H9 (cell line): ENCODE measurements at regions not wholly inside any gene's neighbourhood (a gene's known extent, or its start where the extent isn't known, plus 50 kb on each side); places are given as distances from the start of the nearest gene placed in this dataset.

Source experiments
- DNase-seq: peaks from one replicate; pipeline ENCODE4 v3.0.0-alpha.2; 2017
- H2AFZ ChIP-seq: one replicate; pipeline ENCODE4 v1.6.1; 2013; ENCODE audit warnings: mild to moderate bottlenecking, low read length, control low read depth, moderate library complexity
- H2AK5ac ChIP-seq: 2 replicates; pipeline ENCODE4 v1.6.1; 2013; ENCODE audit warnings: low read length, control low read depth, mixed read lengths; ENCODE audit not compliant: insufficient read length
- H2BK120ac ChIP-seq: one replicate; pipeline ENCODE4 v1.6.1; 2013; ENCODE audit warnings: low read depth, mild to moderate bottlenecking, low read length, control low read depth, inconsistent platforms; ENCODE audit not compliant: poor library complexity, severe bottlenecking
- H2BK12ac ChIP-seq: 2 replicates; pipeline ENCODE4 v1.6.1; 2013; ENCODE audit warnings: low read length, control low read depth, mixed read lengths, low read depth; ENCODE audit not compliant: insufficient read length
- H2BK15ac ChIP-seq: 2 replicates; pipeline ENCODE4 v1.6.1; 2013; ENCODE audit warnings: low read depth, low read length, control low read depth
- H2BK20ac ChIP-seq: one replicate; pipeline ENCODE4 v1.6.1; 2013; ENCODE audit warnings: low read depth, mild to moderate bottlenecking, low read length, control low read depth, inconsistent platforms; ENCODE audit not compliant: poor library complexity, severe bottlenecking
- H2BK5ac ChIP-seq: 2 replicates; pipeline ENCODE4 v1.6.1; 2013; ENCODE audit warnings: low read length, control low read depth, mixed read lengths; ENCODE audit not compliant: insufficient read length
- H3K14ac ChIP-seq: 2 replicates; pipeline ENCODE4 v1.6.1; 2013; ENCODE audit warnings: low read length, control low read depth; ENCODE audit not compliant: insufficient read depth
- H3K18ac ChIP-seq: 2 replicates; pipeline ENCODE4 v1.6.1; 2013; ENCODE audit warnings: low read depth, mild to moderate bottlenecking, mixed read lengths, low read length, control low read depth; ENCODE audit not compliant: insufficient read length
- H3K23ac ChIP-seq: 2 replicates; pipeline ENCODE4 v1.6.1; 2013; ENCODE audit warnings: low read length, control low read depth, mixed read lengths, low read depth; ENCODE audit not compliant: insufficient read length
- H3K23me2 ChIP-seq: 2 replicates; pipeline ENCODE4 v1.6.1; 2013; ENCODE audit warnings: low read depth, mild to moderate bottlenecking, mixed read lengths, low read length, control low read depth; ENCODE audit not compliant: insufficient read length, poor library complexity, severe bottlenecking
- H3K27ac ChIP-seq: 2 replicates; pipeline ENCODE4 v1.5.1; 2013; ENCODE audit warnings: low read length, control low read depth, mixed read lengths, low read depth; ENCODE audit not compliant: insufficient read length
- H3K27me3 ChIP-seq: 2 replicates; pipeline ENCODE4 v1.6.1; 2013; ENCODE audit warnings: low read length, control low read depth, inconsistent platforms; ENCODE audit not compliant: insufficient read depth
- H3K4ac ChIP-seq: 2 replicates; pipeline ENCODE4 v1.6.1; 2013; ENCODE audit warnings: low read depth, mild to moderate bottlenecking, control low read depth, inconsistent platforms, low read length, moderate library complexity
- H3K4me1 ChIP-seq: 2 replicates; pipeline ENCODE4 v1.6.1; 2013; ENCODE audit warnings: low read length, control low read depth, inconsistent platforms; ENCODE audit not compliant: insufficient read depth
- H3K4me2 ChIP-seq: 2 replicates; pipeline ENCODE4 v1.6.1; 2013; ENCODE audit warnings: low read length, control low read depth, mixed read lengths; ENCODE audit not compliant: insufficient read length, insufficient read depth
- H3K56ac ChIP-seq: 2 replicates; pipeline ENCODE4 v1.6.1; 2013; ENCODE audit warnings: low read depth, mild to moderate bottlenecking, mixed read lengths, low read length, control low read depth; ENCODE audit not compliant: insufficient read length
- H3K79me1 ChIP-seq: 2 replicates; pipeline ENCODE4 v1.6.1; 2013; ENCODE audit warnings: low read depth, mild to moderate bottlenecking, moderate library complexity, low read length, control low read depth, inconsistent platforms; ENCODE audit not compliant: insufficient read depth, poor library complexity, severe bottlenecking
- H3K79me2 ChIP-seq: 2 replicates; pipeline ENCODE4 v1.6.1; 2013; ENCODE audit warnings: low read length, control low read depth, inconsistent platforms; ENCODE audit not compliant: insufficient read depth
- H3K9ac ChIP-seq: 2 replicates; pipeline ENCODE4 v1.6.1; 2013; ENCODE audit warnings: low read length, control low read depth, mixed read lengths; ENCODE audit not compliant: insufficient read length; ENCODE audit errors: extremely low read depth
- H3K9me3 ChIP-seq: one replicate; pipeline ENCODE4 v1.6.1; 2013; ENCODE audit warnings: low read depth, low read length, inconsistent platforms; ENCODE audit not compliant: control insufficient read depth
- H3T11ph ChIP-seq: one replicate; pipeline ENCODE4 v1.6.1; 2013; ENCODE audit warnings: mild to moderate bottlenecking, low read length, control low read depth, inconsistent platforms
- H4K20me1 ChIP-seq: one replicate; pipeline ENCODE4 v1.6.1; 2013; ENCODE audit not compliant: control insufficient read depth, insufficient read length, insufficient read depth
- H4K5ac ChIP-seq: 2 replicates; pipeline ENCODE4 v1.6.1; 2013; ENCODE audit warnings: low read depth, mild to moderate bottlenecking, mixed read lengths, low read length, control low read depth; ENCODE audit not compliant: insufficient read length
- H4K8ac ChIP-seq: replicated peaks from 2 replicates; pipeline ENCODE4 v1.6.1; 2013; ENCODE audit warnings: low read length, control low read depth, mixed read lengths, low read depth; ENCODE audit not compliant: insufficient read length
- H4K91ac ChIP-seq: 2 replicates; pipeline ENCODE4 v1.6.1; 2013; ENCODE audit warnings: low read depth, mild to moderate bottlenecking, moderate library complexity, mixed read lengths, low read length, control low read depth; ENCODE audit not compliant: insufficient read length
- H3K27ac Mint-ChIP-seq, 3 experiments: 2 replicates in 2 of 3; 3 replicates in 1 of 3; pipeline ENCODE4 v1.8.0; 2020 to 2021; ENCODE audit warnings: mixed read lengths in 3 of 3, mild to moderate bottlenecking in 1 of 3, moderate library complexity in 1 of 3
- H3K27me3 Mint-ChIP-seq: 2 replicates; pipeline ENCODE4 v1.8.0; 2021; ENCODE audit warnings: low read depth, mild to moderate bottlenecking, moderate library complexity, mixed read lengths
- H3K36me3 Mint-ChIP-seq, 3 experiments: 2 replicates in 2 of 3; 3 replicates in 1 of 3; pipeline ENCODE4 v1.8.0; 2020 to 2021; ENCODE audit warnings: low read depth in 3 of 3, mixed read lengths in 3 of 3; ENCODE audit not compliant: insufficient read depth in 1 of 3
- H3K4me1 Mint-ChIP-seq, 2 experiments: 2 replicates each; pipeline ENCODE4 v1.8.0; 2020; ENCODE audit warnings: mixed read lengths in 2 of 2
- H3K4me3 Mint-ChIP-seq, 2 experiments: 2 replicates in 1 of 2; 3 replicates in 1 of 2; pipeline ENCODE4 v1.8.0; 2020 to 2021; ENCODE audit warnings: mild to moderate bottlenecking in 2 of 2, mixed read lengths in 2 of 2, moderate library complexity in 1 of 2
- H3K9me3 Mint-ChIP-seq, 2 experiments: 2 replicates in 1 of 2; 3 replicates in 1 of 2; pipeline ENCODE4 v1.8.0; 2020; ENCODE audit warnings: mild to moderate bottlenecking in 2 of 2, mixed read lengths in 2 of 2, moderate library complexity in 1 of 2
- WGBS: extraction: QIAGEN DNeasy Blood & Tissue Kit; methylation state at CpG from one replicate; pipeline ENCODE4 v1.1.7; 2013; ENCODE audit warnings: missing lambda C conversion rate, low lambda C conversion rate, mixed read lengths; ENCODE audit not compliant: insufficient read length; ENCODE audit errors: extremely low coverage; 5-methylcytosine and 5-hydroxymethylcytosine counted together
- TF ChIP-seq, protein P1 (sequence below): fragments of 200-600 bp; sonication (generic); conservative IDR thresholded peaks from 3 replicates; pipeline ENCODE4 v1.8.0; 2021; ENCODE audit warnings: antibody characterized with exemption, mild to moderate bottlenecking

DNA sequence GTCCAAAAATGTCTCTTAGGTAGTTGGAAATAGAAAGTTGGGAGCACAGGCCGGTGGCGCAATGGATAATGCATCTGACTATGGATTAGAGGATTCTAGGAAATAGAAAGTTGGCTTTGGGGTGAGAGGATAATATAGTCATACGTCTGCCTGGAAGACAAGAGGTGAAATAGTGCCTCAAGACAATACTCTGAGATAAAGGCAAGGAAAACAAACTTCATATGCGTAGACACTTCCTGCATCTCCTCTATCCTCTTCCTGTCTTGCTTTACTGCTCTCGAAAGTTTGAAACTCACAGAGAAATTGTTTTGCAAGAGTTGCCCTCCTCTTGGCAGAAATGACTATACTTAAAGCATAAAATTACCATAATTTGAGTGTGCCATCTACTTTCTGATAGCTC is 153.2 kb upstream of the FBXL7 start:
- Histone ChIP-seq H2AK5ac (no peak overlapping the region), H2AFZ (no peak overlapping the region), H3K4me2 (no peak overlapping the region), H2BK5ac (no peak overlapping the region), H3K9ac (no peak overlapping the region), H2BK120ac (no peak overlapping the region), H3K56ac (no peak overlapping the region), H3K18ac (no peak overlapping the region), H3K79me2 (no peaks in the 10 kb centered on the region), H2BK12ac (no peak overlapping the region), H3K23me2 (no peaks in the 10 kb centered on the region), H2BK20ac (no peak overlapping the region), H3T11ph (no peak overlapping the region), H4K20me1 (no peaks in the 10 kb centered on the region), H4K91ac (no peak overlapping the region), H3K9me3 (no peaks in the 10 kb centered on the region), H3K27ac (no peak overlapping the region), H3K27me3 (no peaks in the 10 kb centered on the region), H4K5ac (no peak overlapping the region), H3K14ac (no peak overlapping the region), H3K4ac (no peak overlapping the region), H3K4me1 (no peaks in the 10 kb centered on the region), H2BK15ac (no peak overlapping the region), H3K23ac (no peak overlapping the region), H3K79me1 (no peaks in the 10 kb centered on the region), H4K8ac (no peak overlapping the region)
- no peak overlapping the region for H3K4me3 Mint-ChIP-seq
- no CpG with 5 or more reads among the region's 5 CpGs for WGBS
- H3K4me1 Mint-ChIP-seq: no peaks in the 10 kb centered on the region
- no peak for DNase-seq
- no peaks in the 10 kb centered on the region for H3K27me3 Mint-ChIP-seq
- peaks cover 0 to 2% (median 0%) of the 10 kb centered on the region in 3 experiments; a peak in 1 of 7 replicates for H3K36me3 Mint-ChIP-seq
- no peak overlapping the region for H3K27ac Mint-ChIP-seq
- TF ChIP-seq, protein P1, sequence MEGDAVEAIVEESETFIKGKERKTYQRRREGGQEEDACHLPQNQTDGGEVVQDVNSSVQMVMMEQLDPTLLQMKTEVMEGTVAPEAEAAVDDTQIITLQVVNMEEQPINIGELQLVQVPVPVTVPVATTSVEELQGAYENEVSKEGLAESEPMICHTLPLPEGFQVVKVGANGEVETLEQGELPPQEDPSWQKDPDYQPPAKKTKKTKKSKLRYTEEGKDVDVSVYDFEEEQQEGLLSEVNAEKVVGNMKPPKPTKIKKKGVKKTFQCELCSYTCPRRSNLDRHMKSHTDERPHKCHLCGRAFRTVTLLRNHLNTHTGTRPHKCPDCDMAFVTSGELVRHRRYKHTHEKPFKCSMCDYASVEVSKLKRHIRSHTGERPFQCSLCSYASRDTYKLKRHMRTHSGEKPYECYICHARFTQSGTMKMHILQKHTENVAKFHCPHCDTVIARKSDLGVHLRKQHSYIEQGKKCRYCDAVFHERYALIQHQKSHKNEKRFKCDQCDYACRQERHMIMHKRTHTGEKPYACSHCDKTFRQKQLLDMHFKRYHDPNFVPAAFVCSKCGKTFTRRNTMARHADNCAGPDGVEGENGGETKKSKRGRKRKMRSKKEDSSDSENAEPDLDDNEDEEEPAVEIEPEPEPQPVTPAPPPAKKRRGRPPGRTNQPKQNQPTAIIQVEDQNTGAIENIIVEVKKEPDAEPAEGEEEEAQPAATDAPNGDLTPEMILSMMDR: no peak
- H3K9me3 Mint-ChIP-seq: no peaks in the 10 kb centered on the region
